ENCODE measurements at regions not wholly inside any gene's neighbourhood (a gene's known extent, or its start where the extent isn't known, plus 50 kb on each side); places are given as distances from the start of the nearest gene placed in this dataset.
"Not testable (repeated sequence)": the region's sequence is repeated elsewhere in the genome, so short reads cannot be mapped to it uniquely, and the experiment has no call there.

DNA sequence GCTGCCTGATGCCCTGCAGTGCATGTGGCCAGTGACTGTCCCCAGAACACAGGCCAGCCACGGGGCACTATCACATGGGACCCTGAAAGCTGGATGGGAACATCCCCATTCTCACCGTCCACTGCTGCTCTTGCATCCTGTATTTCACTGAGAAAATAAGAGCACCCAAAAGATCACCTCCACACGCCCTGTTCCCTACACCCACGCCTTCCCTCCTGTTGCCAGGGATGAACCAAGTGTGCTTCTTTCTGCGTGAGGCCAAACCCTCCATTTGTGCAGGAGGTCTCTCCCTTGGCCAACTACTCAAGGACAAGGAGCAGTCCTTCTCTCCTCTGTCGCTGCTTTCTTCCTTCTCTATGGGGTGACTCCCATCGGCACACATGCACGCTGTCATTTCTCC, 118.3 kb downstream of the LRRC37A3 start:
- not testable (repeated sequence) for DNase-seq

DNA sequence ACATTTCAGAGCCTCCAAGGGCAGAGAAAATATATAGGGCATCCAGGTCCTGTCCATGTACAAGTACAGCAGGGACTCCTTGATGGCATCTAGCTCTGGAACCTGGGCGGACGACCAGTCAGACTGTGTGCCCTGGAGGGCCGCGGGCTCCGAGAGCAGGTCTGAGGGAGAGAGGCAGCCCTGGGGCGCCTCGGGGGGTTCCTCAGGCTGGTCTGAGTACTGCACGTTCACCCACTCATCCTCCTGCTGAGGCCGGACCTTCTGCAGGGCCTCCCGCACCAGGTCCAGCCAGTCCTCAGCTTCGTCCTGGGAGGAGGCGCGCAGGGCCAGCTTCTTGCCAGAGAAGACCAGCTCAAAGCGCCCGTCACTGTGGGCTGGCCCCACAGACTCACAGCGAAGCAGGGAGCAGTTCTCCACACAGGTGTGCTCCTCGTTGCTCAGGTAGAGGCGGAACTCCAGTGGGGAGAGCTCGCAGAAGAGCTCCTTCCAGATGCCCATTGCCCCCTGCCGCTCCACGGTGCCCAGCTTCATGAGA, 118.8 kb downstream of the LRRC37A3 start:
- not testable (repeated sequence) for DNase-seq

DNA sequence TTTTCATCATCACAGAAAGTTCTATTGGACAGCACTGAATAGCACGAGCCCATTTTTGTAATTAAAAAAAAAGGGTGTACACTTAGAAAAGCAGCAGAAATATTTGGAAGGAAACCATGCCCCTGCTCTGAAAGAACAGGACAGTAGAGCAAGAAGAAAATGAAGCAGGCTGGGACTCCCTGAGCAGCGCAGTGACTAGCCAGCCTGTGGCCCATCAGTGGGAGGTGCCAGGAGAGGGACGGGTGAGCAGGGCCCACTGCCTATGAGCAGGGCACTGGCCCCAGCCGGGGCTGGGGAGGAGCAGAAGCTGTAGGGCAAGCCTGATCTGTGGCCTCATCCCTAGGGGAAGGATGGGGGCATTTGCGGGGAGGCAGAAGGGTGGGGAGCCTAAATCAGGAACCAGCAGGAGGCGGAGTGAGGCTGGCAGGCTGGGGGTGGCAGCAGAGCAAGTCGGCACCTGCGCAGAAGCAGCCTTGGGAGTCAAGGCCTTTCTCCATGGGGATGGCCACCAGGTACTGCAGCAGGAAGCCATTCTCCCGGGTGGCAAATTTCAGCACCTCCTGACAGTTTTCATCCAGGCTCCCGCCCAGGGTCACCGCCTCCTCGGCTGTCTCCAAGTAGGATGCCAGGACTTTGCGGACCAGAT, 119.6 kb downstream of the LRRC37A3 start:
- DNase-seq, result not testable (repeated sequence)

DNA sequence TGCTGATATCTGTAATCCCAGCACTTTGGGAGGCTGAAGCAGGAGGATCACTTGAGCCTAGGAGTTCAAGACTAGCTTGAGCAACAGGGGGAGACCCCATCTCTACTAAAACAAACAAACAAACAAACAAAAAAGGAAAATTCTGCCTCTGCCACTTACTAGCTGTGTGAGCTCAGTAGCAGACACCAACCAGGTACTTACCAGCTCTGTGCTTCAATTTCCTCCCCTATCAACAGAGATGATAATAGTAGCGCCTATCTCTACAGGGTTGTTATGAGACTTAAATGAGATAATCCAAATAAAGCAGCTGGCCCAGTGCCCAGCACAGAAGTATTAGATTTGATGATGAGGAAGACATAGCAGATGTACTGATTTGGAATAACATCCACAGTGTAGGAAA, 120.3 kb downstream of the LRRC37A3 start:
- not testable (repeated sequence) for DNase-seq

DNA sequence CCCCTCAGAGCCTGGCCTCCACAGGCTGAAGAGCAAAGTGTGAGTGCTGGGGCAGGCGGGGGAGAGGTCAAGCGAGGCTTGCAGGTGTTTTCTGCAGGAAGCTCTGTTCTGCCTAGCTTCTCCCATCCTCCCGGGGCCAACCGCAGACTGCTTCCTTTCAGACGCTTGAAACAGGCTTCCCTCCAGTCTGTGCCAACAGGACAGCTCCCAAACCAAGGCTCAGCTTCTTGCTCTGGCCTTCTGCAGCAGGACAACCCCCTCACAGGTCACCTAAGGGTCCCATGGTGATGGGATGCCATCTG, 120.8 kb downstream of the LRRC37A3 start:
- DNase-seq, result not testable (repeated sequence)

DNA sequence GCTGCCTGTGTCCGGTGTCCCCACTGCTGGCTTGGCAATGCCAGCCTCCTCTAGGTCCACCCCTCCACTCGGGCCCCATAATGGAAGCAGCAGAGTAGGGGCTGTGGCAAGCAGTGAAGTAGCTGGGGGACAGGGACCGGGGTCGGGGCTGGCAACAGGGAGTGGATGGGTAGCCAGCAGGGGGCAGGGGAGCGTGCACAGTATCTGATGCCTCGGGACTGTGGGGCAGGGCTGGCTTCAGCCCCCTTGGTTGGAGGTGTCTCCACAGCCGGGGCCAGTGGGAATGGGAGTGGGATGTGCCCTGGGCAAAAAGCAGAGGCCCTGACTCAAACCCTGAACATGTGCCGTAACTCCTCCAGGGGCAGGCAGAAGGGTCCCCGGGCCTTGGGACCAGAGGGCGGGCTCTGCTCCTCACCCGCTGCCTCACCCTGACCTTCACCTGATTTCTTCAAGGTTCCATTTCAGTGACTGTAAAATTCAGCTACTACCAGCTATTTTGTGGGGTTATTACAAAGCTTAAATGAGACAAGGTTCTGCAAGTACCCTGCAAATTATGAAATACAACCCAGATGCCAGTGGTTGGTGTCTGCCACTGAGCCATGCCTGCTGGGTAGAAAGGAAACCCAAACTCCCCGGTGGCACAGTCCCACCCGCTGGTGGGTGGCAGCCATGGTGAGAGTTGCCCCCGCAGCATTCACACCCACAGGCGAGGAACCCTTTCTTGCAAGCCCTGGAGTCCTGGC, 121.4 kb downstream of the LRRC37A3 start:
- DNase-seq, result not testable (repeated sequence)

DNA sequence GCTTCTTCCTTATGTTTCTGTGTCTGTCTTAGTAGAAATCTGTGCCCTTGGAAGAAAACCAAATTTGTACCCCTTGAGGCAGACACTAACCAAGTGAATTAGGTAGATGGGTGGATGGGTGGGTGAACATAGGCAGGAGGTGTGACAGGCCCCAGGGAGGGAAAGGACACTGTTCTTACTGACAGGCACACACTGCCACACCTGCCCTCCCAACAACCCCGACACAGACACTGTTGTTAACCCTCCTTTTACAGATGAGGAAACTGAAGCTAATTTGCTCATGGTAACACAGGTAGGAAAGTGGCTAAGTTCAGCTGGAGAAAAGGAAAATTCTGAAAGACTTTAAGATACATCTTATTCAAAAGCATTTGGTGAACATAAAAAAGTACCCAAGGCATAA, 123.9 kb downstream of the LRRC37A3 start:
- not testable (repeated sequence) for DNase-seq

DNA sequence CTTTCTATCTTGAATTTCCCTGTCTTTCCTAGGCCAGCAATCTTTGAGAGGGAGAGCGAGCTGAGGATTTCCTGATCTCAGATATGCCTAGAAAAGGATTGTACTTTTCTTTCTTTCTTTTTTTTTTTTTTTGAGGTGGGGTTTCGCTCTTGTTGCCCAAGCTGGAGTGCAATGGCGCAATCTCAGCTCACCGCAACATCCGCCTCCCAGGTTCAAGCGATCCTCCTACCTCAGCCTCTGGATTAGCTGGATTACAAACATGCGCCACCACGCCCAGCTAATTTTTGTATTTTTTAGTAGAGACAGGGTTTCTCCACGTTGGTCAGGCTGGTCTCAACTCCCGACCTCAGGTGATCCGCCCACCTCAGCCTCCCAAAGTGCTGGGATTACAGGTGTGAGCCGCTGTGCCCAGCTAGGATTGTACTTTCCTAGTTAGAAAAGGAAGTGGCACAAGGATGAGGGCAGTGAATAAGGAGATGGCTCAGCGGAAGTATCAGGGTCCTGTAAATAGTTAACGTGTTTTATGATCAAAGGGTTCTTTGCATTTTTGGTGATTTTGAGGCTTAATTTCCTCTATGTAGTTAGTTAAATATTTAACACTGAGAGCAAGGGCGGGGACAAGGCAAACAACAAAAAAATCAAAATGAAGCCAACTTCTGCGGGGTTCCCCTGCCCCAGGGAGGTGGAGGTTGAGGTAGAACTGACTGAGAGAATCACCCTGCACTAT, 124.6 kb downstream of the LRRC37A3 start:
- DNase-seq, result not testable (repeated sequence)

DNA sequence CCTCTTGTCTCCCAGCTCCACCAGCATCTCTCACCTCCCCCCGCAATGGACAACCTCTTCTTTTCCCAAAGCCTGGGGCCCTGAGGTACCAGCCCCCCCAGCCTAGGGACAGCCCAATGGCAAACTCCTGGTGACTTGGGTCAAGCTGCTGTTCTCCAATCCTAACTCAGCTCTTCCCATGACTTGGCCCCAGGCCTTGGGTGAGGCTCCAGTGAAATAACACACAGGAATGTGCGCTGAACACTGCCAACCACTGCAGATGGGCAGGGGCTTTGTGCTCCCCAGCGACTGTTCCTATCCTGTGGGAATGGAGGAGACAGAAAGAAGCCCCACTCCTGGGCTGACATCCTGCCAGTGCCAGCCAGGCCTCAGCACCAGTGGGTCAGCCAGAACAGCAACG, 125.2 kb downstream of the LRRC37A3 start:
- DNase-seq, result not testable (repeated sequence)

DNA sequence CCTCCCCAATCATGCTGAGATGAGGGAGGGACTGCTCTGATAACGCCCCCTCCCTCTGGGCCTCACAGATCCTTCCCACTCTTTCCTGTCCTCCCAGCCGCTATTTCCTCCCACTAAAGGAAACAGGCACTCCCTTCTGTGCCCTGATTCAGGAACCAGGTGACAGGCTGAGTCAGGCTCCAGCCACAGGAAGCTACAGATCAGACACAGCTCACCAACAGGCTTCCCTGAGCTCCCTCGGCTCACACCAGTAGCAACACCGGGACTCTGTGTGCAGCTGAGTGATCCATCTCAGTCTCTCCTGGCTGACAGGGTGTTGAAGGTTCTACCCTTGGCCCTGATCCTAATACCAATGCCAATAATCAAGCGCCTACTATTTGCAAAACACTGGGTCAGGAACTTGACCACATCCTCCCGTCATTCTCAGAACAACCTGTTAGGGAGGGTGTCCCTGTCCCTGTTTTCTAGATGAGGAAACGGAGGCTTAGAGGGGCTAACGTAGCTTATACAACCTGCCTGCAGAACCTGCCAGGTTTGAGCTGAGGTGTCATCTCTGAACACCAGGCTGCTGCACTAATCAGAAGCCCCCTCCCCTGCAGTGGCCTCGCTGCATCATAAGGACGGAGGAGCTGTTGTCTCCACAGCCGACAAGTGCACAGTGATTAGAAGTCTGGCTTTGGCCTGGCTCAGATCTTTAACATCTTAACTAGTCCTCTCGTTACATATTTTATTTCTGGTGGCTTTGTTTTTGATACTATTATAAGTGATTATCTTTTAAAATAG, 126.3 kb downstream of the LRRC37A3 start:
- not testable (repeated sequence) for DNase-seq

DNA sequence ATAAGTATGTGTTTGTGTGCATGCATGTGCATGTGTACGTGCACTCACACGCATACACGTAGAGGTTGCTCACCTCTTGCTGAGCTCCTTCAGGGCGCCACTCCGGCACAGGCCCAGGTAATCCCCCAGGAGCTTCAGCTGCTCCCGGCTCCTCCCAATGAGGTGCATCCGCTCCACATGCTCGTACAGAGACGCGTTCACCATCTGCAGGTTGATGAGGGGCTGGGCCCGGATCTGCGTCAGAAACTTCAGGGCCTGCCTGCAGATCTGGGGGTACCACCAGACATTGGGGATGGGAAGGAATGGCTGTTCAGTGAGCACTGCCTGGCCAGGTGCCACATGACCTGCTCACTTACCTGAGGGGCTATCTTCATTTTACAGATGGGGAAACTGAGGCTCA, 127.0 kb downstream of the LRRC37A3 start:
- not testable (repeated sequence) for DNase-seq

DNA sequence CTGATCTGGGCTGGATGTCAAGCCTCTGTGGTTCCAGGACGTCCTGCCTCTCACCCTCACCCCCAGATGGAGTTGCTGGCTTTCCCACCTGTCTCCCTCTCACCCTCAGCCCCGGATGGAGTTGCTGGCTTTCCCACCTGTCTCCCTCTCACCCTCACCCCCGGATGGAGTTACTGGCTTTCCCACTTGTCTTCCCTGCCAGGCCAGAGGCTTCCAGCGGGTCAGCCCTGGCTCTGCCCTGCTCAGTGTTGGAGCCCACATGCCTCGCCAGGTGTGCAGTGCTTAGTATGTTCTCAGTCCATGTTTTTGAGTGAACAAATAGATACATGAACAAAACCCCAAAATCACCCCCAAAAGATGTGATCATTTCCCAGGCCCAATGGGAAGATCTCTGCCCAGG, 127.6 kb downstream of the LRRC37A3 start:
- not testable (repeated sequence) for DNase-seq

DNA sequence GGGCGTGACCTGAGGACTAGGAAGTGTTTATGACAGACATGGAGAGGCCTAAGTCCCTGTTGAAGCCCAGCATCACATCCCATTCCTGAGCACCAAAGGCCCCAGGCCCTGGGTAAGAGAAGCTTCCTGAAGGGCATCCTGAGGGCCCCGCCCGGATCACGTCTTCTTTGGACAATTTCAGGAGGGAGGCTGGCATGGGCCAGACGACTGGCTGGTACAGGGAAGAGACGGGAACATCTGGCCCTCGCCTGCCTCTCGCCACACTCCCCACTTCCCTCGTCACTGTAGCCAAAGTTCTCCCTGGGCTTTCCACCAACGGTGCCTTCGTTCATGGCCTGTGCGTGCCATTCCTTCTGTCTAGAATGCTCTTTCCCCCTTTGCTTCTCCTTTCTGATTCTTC, 128.1 kb downstream of the LRRC37A3 start:
- DNase-seq, result not testable (repeated sequence)

DNA sequence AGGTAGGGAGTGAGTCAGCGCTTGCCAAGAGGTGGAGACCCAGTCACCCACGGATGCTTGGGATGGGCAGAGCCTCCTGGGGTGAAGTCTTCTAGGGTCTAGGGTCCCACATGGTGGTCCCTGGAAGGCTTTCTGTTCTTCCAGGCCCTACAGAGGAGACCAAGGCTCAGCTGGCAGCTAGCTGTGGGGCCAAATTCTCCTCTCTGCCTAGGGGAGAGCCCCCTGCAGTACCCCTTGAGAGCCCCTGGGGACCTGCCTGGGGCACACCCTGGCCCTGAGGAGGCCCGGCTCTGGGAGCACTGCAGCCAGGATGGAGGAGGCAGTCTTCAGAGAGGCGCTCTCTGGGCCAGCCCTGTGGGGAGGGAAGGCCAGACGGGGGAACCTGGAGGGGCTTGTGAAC, 128.6 kb upstream of the SMURF2 start:
- DNase-seq, result not testable (repeated sequence)

DNA sequence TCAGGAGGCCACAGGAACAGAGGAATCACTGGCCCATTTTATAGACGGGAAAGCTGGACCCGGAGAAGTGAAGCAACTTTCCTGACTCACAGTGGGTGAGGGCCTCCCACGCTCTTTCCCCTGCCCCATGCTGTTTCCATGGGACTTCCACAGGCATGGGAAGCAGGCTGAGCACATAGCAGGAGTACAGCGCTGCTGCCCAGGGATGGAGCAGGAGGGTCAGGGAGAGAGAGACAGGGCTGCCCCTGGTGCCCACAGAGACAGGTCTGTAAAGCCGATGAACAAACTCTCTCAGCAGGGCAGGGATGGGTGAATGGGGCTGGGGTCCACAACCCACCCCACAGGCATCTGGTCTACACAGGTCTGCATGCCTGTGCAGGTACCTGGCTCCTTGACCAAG, 128.1 kb upstream of the SMURF2 start:
- DNase-seq, result not testable (repeated sequence)

DNA sequence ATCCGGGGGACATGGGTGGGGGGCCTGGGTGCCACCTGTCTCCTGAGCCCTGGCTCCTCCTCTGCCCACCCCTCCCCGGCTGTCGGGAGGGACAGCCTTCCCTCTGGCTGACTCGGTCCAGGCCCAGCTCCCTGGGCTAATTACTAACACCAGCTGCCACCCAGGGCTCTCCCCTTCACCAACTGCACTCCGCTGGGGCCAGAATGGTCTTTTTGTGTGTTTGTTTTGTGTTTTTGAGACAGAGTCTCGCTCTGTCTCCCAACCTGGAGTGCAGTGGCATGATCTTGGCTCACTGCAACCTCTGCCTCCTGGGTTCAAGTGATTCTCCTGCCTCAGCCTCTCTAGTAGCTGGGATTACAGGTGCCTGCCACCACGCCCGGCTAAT, 126.9 kb upstream of the SMURF2 start:
- DNase-seq, result not testable (repeated sequence)

DNA sequence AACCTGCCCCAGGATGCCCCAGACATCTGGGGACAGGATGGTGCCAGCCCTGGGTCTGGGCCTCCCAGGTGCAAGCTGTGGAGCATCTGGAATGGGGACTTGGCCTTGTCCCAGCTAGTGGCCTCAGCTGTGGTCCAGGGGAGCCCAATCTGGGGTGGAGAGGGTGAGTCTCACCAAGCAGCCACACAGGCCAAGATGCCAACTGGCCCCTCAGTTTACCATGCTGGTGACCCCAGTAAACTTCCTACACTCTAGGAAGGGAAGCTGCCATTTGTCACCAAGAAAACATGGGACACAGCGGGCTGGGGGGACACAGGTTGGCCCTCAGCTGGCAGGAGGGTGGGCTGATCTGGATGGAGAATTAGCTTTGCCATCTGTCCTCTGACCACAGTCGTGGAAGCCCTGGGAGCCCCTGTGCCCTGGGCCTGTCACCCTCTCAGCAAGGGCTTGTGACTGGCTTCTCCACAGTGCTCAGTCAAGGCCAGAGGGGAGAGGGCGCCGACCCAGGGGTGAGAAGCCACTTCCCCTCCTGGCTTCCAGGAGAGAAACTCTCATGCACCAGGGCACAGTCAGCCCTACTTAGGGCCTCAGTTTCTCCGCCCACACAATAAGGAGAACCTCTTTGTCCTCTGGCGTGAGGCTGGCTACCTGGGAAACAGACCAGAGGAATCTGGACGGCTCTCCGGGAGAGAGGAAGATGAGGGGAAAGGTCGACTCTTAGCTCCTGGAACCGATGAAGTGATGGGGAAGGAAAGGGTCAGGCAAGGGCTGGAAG, 126.4 kb upstream of the SMURF2 start:
- no peak for DNase-seq

DNA sequence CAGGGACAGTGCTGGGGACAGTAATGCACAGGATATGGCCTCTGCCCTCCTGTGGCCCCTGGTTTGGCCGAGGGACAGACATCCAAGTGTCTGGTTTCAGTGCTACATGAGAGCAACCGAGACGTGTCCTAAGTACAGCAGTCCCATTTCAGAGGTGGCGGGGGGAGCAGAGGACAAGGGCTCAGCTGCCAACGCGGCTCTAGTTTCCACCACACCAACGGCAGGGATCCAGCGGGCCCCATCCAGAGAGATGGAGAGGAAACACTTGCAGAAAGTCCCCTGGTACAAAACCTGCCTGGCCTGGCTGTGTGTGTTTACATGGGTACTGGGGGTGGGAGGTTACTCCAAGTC, 125.8 kb upstream of the SMURF2 start:
- no peak for DNase-seq

DNA sequence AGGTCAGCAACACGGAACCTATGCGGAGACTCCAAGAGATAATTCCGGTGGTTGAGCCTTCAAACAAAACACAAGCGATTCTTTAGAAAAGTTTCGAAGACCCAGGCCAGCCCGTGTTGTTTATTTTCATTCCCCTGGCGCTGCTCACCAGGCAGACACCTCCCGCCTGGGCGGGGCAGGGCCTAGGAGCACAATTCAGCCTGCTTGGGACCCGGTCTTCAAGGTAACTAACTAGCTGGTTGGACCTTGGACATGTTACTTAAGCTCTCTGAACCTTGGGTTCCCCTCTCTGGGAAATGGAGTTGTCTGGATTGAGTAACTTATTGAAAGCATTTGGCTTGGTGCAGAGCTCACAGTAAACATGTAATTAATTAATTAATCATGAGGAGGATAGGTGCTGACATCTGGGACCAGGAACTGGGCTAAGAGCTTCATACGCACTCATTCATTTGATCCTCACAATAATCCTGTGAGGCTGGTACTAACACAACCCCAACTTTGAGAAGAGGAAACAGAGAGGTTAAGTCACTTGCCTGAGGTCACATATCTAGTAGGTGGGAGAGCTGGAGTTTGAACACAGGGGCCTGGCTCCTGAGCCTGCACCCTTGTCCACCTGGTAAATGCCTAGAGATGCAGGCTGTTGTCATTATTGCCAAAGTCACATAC, 125.3 kb upstream of the SMURF2 start:
- DNase-seq, result no peak

DNA sequence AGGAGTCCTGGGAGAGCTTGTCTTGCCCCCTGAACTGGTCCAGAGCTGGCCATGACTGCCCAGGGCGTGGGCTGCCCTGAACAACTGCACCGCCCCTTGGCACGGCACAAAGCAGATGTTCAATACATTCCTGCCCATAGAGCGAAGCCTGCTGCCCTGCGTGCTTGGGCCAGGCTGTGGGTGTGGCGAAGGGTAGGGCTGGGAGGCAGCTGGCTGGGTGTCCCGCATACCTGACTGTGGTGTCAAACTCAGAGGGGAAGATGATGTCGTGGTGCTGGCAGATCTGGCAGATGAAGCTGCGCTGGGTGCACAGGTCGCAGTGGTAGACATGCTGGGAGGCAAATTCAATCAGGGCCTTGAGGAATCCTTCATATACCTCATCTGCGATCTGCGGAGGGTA, 124.2 kb upstream of the SMURF2 start:
- no peak for DNase-seq

DNA sequence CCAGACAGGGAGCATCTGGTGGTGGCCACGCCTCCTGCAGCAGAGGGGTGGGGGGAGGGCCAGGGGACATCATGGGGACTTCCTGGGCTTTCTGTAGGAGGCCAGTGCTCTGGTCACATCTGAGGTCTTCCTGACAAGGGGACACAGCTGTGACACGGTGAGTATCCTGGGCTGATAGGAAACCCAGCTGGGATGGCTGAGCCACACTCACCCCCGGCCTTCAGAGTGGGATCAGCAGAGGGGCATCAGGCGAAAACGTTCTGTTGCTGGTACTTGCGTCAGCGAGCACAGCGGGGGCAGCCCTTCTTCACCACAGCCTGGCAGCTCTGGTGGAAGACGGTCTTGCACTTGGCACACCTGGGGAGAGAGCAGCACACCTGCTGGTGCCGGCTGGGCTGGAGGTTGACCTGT, 122.9 kb upstream of the SMURF2 start:
- no peak for DNase-seq
